ENCODE measurements at regions not wholly inside any gene's neighbourhood (a gene's known extent, or its start where the extent isn't known, plus 50 kb on each side); places are given as distances from the start of the nearest gene placed in this dataset.

- ATAC-seq (ENCODE audit: low read depth) (no peak), DNase-seq (no peak)
- H3K36me3 ChIP-seq (replicated peaks in 1 of 2; ENCODE audit: control extremely low read depth in 1 of 2, control insufficient read depth in 1 of 2, extremely low read depth in 1 of 2, insufficient read depth in 2 of 2, low read length in 1 of 2): no peaks in the 10 kb centered on the region
- Mint-ChIP-seq H3K4me3 (no peak overlapping the region), H3K27ac (no peak overlapping the region), H3K4me1 (no peaks in the 10 kb centered on the region), H3K9me3 (ENCODE audit: insufficient read depth) (no peaks in the 10 kb centered on the region), H3K27me3 (no peaks in the 10 kb centered on the region)
- H3K4me3 ChIP-seq (ENCODE audit: control extremely low read depth in 1 of 5, extremely low read depth in 1 of 5, insufficient read depth in 1 of 5, low read depth in 2 of 5, low read length in 4 of 5): no peak overlapping the region
- no peak overlapping the region for H3K4me2 ChIP-seq (replicated peaks; ENCODE audit: low read depth, low read length, poor library complexity, severe bottlenecking)
- intact Hi-C loops (cut with micrococcal nuclease): no loop called here
- H3K79me2 ChIP-seq (ENCODE audit: control insufficient read depth, insufficient read depth, low read length): no peaks in the 10 kb centered on the region
- no peak overlapping the region for H3K27ac ChIP-seq (ENCODE audit: low read length in 2 of 2)
- H3K9me3 ChIP-seq (ENCODE audit: control extremely low read depth in 1 of 3, control insufficient read depth in 2 of 3, insufficient read depth in 1 of 3, low read length in 2 of 3): peaks cover 0 to 7% (median 0%) of the 10 kb centered on the region in 3 donors
- POLR2A ChIA-PET: no interaction called here
- no peaks in the 10 kb centered on the region for H4K20me1 ChIP-seq (ENCODE audit: control insufficient read depth, insufficient read depth, low read length, poor library complexity, severe bottlenecking)
- WGBS (ENCODE audit: insufficient coverage): 88% methylated on average over 10 of the region's 11 CpGs
- no peak overlapping the region for H2AFZ ChIP-seq (ENCODE audit: insufficient read depth, low read depth, low read length, poor library complexity, severe bottlenecking)
- no peaks in the 10 kb centered on the region for H3K27me3 ChIP-seq (replicated peaks in 1 of 4; ENCODE audit: control extremely low read depth in 1 of 4, control insufficient read depth in 3 of 4, insufficient read depth in 4 of 4, low read length in 3 of 4)
- H3K4me1 ChIP-seq (ENCODE audit: control insufficient read depth in 2 of 2, insufficient read depth in 2 of 2, low read length in 2 of 2): no peaks in the 10 kb centered on the region
- CTCF ChIA-PET: no interaction called here
- TF ChIP-seq, protein P1, sequence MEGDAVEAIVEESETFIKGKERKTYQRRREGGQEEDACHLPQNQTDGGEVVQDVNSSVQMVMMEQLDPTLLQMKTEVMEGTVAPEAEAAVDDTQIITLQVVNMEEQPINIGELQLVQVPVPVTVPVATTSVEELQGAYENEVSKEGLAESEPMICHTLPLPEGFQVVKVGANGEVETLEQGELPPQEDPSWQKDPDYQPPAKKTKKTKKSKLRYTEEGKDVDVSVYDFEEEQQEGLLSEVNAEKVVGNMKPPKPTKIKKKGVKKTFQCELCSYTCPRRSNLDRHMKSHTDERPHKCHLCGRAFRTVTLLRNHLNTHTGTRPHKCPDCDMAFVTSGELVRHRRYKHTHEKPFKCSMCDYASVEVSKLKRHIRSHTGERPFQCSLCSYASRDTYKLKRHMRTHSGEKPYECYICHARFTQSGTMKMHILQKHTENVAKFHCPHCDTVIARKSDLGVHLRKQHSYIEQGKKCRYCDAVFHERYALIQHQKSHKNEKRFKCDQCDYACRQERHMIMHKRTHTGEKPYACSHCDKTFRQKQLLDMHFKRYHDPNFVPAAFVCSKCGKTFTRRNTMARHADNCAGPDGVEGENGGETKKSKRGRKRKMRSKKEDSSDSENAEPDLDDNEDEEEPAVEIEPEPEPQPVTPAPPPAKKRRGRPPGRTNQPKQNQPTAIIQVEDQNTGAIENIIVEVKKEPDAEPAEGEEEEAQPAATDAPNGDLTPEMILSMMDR (IDR thresholded peaks at IDR 0.05): no peak
- TF ChIP-seq EZH2 (IDR thresholded peaks at IDR 0.05; ENCODE audit: borderline replicate concordance, insufficient read depth, low read depth, low read length, poor library complexity, severe bottlenecking): no peak
- no peak overlapping the region for H3K9ac ChIP-seq (ENCODE audit: low read length)
Measured at GRCh38 chr2:2845267-2845666, 514.2 kb upstream of the MYT1L start.

DNA sequence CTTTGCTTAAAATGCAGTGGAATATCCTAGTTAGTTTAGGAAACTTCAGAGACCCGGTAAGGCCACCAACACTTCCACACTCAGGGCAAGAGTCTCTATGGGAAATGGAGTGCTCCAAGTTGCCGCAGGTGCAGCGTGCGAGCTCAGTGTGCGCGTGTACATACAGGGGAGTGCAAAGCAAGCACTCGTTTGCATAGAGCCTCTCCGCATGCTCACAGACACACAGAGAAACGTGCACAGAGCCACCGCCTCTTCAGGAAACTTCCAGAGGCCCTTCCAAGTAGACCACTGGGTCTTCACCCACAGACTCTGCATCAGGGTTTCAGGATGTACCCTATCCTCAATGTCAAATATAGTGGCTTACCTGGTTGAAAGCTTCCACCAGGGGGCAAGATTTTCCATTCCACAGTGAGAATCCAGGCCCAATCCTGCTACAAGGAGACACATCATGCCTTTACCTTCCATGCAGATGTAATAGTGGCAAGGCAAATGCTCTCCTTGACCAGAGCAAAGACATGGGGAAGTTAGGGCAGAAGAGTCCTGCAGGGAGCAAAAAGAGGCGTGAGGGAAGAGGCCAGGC lies 513.0 kb upstream of the MYT1L start:
- Histone ChIP-seq H3K4me2 (replicated peaks; ENCODE audit: low read depth, low read length, poor library complexity, severe bottlenecking) (no peak overlapping the region), H3K27me3 (replicated peaks in 1 of 4; ENCODE audit: control extremely low read depth in 1 of 4, control insufficient read depth in 3 of 4, insufficient read depth in 4 of 4, low read length in 3 of 4) (peaks cover 0 to 6% (median 0%) of the 10 kb centered on the region in 4 experiments), H3K27ac (ENCODE audit: low read length in 2 of 2) (no peak overlapping the region), H3K9me3 (ENCODE audit: control extremely low read depth in 1 of 3, control insufficient read depth in 2 of 3, insufficient read depth in 1 of 3, low read length in 2 of 3) (peaks cover 0 to 7% (median 0%) of the 10 kb centered on the region in 3 donors), H3K4me3 (ENCODE audit: control extremely low read depth in 1 of 5, extremely low read depth in 1 of 5, insufficient read depth in 1 of 5, low read depth in 2 of 5, low read length in 4 of 5) (no peak overlapping the region), H3K9ac (ENCODE audit: low read length) (no peak overlapping the region), H2AFZ (ENCODE audit: insufficient read depth, low read depth, low read length, poor library complexity, severe bottlenecking) (no peak overlapping the region), H3K36me3 (replicated peaks in 1 of 2; ENCODE audit: control extremely low read depth in 1 of 2, control insufficient read depth in 1 of 2, extremely low read depth in 1 of 2, insufficient read depth in 2 of 2, low read length in 1 of 2) (no peaks in the 10 kb centered on the region), H3K79me2 (ENCODE audit: control insufficient read depth, insufficient read depth, low read length) (no peaks in the 10 kb centered on the region), H4K20me1 (ENCODE audit: control insufficient read depth, insufficient read depth, low read length, poor library complexity, severe bottlenecking) (no peaks in the 10 kb centered on the region), H3K4me1 (ENCODE audit: control insufficient read depth in 2 of 2, insufficient read depth in 2 of 2, low read length in 2 of 2) (no peaks in the 10 kb centered on the region)
- 90% methylated on average over 11 of the region's 11 CpGs for WGBS (ENCODE audit: insufficient coverage)
- no peak for TF ChIP-seq EZH2 (IDR thresholded peaks at IDR 0.05; ENCODE audit: borderline replicate concordance, insufficient read depth, low read depth, low read length, poor library complexity, severe bottlenecking)
- TF ChIP-seq, protein P1 (IDR thresholded peaks at IDR 0.05): no peak
- ChIA-PET POLR2A (no interaction called here), CTCF (no interaction called here)
- DNase-seq (no peak), ATAC-seq (ENCODE audit: low read depth) (no peak)
- H3K4me3 Mint-ChIP-seq: no peak overlapping the region
- no peaks in the 10 kb centered on the region for H3K9me3 Mint-ChIP-seq (ENCODE audit: insufficient read depth)
- no peaks in the 10 kb centered on the region for H3K27me3 Mint-ChIP-seq
- H3K4me1 Mint-ChIP-seq: no peaks in the 10 kb centered on the region
- H3K27ac Mint-ChIP-seq: no peak overlapping the region
- intact Hi-C loops (cut with micrococcal nuclease): no loop called here
